ENCODE measurements at regions not wholly inside any gene's neighbourhood (a gene's known extent, or its start where the extent isn't known, plus 50 kb on each side); places are given as distances from the start of the nearest gene placed in this dataset.

GRCh38 chr14:39988939-39989338 is 556.7 kb upstream of the FBXO33 start:
- DNase-seq (ENCODE audit: low read depth): no peak

- DNase-seq (ENCODE audit: low read depth): no peak
Measured at GRCh38 chr14:39984323-39984722, 552.1 kb upstream of the FBXO33 start.

- no peak for DNase-seq (ENCODE audit: low read depth)
Measured at GRCh38 chr14:39977198-39977597, 545.0 kb upstream of the FBXO33 start.

- no peak for DNase-seq (ENCODE audit: low read depth)
Measured at GRCh38 chr14:39974036-39974435, 541.8 kb upstream of the FBXO33 start.

- no peak for DNase-seq (ENCODE audit: low read depth)
Measured at GRCh38 chr14:39972704-39973103, 540.5 kb upstream of the FBXO33 start.

- DNase-seq (ENCODE audit: low read depth): no peak
Measured at GRCh38 chr14:39967885-39968284, 535.7 kb upstream of the FBXO33 start.

- DNase-seq (ENCODE audit: low read depth): no peak
Measured at GRCh38 chr14:39957987-39958386, 525.8 kb upstream of the FBXO33 start.

GRCh38 chr14:39957290-39957689 is 525.1 kb upstream of the FBXO33 start:
- DNase-seq (ENCODE audit: low read depth): no peak

- no peak for DNase-seq (ENCODE audit: low read depth)
Measured at GRCh38 chr14:39956372-39956771, 524.1 kb upstream of the FBXO33 start.

- no peak for DNase-seq (ENCODE audit: low read depth)
Measured at GRCh38 chr14:39948235-39948634, 516.0 kb upstream of the FBXO33 start.

GRCh38 chr14:39946807-39947206 is 514.6 kb upstream of the FBXO33 start:
- DNase-seq (ENCODE audit: low read depth): no peak

- DNase-seq (ENCODE audit: low read depth): no peak
Measured at GRCh38 chr14:39939023-39939422, 506.8 kb upstream of the FBXO33 start.

- DNase-seq (ENCODE audit: low read depth): no peak
Measured at GRCh38 chr14:39912192-39913100, 480.2 kb upstream of the FBXO33 start.

GRCh38 chr14:39897657-39898056 is 465.4 kb upstream of the FBXO33 start:
- no peak for DNase-seq (ENCODE audit: low read depth)

- DNase-seq (ENCODE audit: low read depth): no peak
Measured at GRCh38 chr14:39890026-39890425, 457.8 kb upstream of the FBXO33 start.

GRCh38 chr14:39884091-39884490 is 451.9 kb upstream of the FBXO33 start:
- no peak for DNase-seq (ENCODE audit: low read depth)

- DNase-seq (ENCODE audit: low read depth): no peak
Measured at GRCh38 chr14:39880965-39881364, 448.7 kb upstream of the FBXO33 start.

- DNase-seq (ENCODE audit: low read depth): no peak
Measured at GRCh38 chr14:39880106-39880695, 448.0 kb upstream of the FBXO33 start.

- DNase-seq (ENCODE audit: low read depth): no peak
Measured at GRCh38 chr14:39877577-39878190, 445.5 kb upstream of the FBXO33 start.

- DNase-seq (ENCODE audit: low read depth): no peak
Measured at GRCh38 chr14:39876916-39877315, 444.7 kb upstream of the FBXO33 start.

GRCh38 chr14:39875028-39875427 is 442.8 kb upstream of the FBXO33 start:
- DNase-seq (ENCODE audit: low read depth): no peak

GRCh38 chr14:39873791-39874190 is 441.6 kb upstream of the FBXO33 start:
- no peak for DNase-seq (ENCODE audit: low read depth)

- DNase-seq (ENCODE audit: low read depth): no peak
Measured at GRCh38 chr14:39868949-39869348, 436.7 kb upstream of the FBXO33 start.

Measured in HS-27A (cell line).